ENCODE measurements at regions not wholly inside any gene's neighbourhood (a gene's known extent, or its start where the extent isn't known, plus 50 kb on each side); places are given as distances from the start of the nearest gene placed in this dataset.

DNA sequence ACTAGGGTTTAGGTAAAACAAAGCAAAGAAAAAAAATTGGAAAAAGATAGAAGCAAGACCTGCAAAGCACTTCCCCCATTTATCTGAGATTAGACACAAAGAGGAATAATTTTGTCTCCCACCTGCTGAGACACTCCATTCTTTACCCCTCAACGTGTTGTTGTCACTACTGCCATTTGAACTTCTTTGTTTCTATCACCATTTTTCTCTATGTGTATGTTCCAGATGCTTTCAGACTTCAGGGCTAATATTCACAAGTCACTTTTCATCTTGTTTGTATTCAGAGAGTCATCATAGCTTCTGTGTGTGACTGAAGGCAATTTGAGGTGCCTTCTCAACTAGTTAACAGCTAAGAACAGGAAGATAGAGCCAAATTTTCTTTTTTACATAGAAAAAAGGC, 512.5 kb downstream of the TBC1D4 start:
- H3F3A ChIP-seq (ENCODE audit: control insufficient read depth, insufficient read depth): no peaks in the 10 kb centered on the region
- H3K4me2 ChIP-seq (ENCODE audit: low read length): no peak overlapping the region
- no peaks in the 10 kb centered on the region for H3K79me2 ChIP-seq (ENCODE audit: control insufficient read depth, low read length)
- H3K4me3 ChIP-seq (ENCODE audit: low read length): no peak overlapping the region
- no peaks in the 10 kb centered on the region for H3K27me3 ChIP-seq (ENCODE audit: control insufficient read depth, low read length)
- H3K27ac ChIP-seq (ENCODE audit: low read depth, low read length): no peak overlapping the region
- no peaks in the 10 kb centered on the region for H3K9me3 ChIP-seq (ENCODE audit: control insufficient read depth, insufficient read depth, low read length)
- TF ChIP-seq EZH2phosphoT487 (IDR thresholded peaks at IDR 0.05; ENCODE audit: borderline replicate concordance, low read length): no peak
- no peaks in the 10 kb centered on the region for H3K36me3 ChIP-seq (ENCODE audit: control insufficient read depth, low read length)
- no peaks in the 10 kb centered on the region for H4K20me1 ChIP-seq (ENCODE audit: control insufficient read depth, insufficient read depth, low read depth, low read length)
- no peaks in the 10 kb centered on the region for H3K4me1 ChIP-seq (ENCODE audit: control insufficient read depth, low read length)
- H3K9me2 ChIP-seq (replicated peaks; ENCODE audit: control insufficient read depth, low read length): no peaks in the 10 kb centered on the region

DNA sequence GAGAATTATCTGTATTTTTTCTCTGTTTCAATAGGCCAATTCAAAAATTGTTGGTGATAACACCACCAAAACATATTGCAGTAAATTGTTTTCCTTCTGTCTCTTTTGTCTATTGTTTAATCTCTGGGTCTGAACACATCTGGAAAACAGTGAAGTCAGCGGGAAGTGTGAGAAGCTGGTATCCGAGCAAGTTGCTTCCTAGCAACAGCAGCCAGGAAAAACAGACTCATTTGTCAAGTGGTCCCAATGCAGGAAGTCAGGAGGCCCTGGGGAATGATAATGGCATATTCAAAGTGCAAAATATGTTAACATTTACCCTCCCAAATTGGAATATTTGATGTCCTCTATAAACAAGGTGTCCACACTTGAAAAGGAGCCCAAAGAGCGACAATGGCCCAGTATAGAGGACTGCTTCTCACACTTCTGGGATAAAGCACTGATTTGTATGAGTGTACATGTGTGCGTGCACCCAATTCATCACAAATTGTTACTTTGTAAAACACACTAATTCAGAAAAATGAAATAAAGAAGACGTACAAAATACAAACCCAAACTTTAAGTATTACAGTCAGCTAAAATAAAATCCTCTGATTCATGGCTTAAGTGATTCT, 515.0 kb downstream of the TBC1D4 start:
- TF ChIP-seq, protein P1, sequence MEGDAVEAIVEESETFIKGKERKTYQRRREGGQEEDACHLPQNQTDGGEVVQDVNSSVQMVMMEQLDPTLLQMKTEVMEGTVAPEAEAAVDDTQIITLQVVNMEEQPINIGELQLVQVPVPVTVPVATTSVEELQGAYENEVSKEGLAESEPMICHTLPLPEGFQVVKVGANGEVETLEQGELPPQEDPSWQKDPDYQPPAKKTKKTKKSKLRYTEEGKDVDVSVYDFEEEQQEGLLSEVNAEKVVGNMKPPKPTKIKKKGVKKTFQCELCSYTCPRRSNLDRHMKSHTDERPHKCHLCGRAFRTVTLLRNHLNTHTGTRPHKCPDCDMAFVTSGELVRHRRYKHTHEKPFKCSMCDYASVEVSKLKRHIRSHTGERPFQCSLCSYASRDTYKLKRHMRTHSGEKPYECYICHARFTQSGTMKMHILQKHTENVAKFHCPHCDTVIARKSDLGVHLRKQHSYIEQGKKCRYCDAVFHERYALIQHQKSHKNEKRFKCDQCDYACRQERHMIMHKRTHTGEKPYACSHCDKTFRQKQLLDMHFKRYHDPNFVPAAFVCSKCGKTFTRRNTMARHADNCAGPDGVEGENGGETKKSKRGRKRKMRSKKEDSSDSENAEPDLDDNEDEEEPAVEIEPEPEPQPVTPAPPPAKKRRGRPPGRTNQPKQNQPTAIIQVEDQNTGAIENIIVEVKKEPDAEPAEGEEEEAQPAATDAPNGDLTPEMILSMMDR (IDR thresholded peaks at IDR 0.05; ENCODE audit: low read depth, low read length, poor library complexity, severe bottlenecking): no peak
- no peak for TF ChIP-seq EZH2phosphoT487 (IDR thresholded peaks at IDR 0.05; ENCODE audit: borderline replicate concordance, low read length)
- Histone ChIP-seq H3F3A (ENCODE audit: control insufficient read depth, insufficient read depth) (no peaks in the 10 kb centered on the region), H3K9me2 (replicated peaks; ENCODE audit: control insufficient read depth, low read length) (no peaks in the 10 kb centered on the region), H3K36me3 (ENCODE audit: control insufficient read depth, low read length) (no peaks in the 10 kb centered on the region), H3K4me3 (ENCODE audit: low read length) (no peak overlapping the region), H4K20me1 (ENCODE audit: control insufficient read depth, insufficient read depth, low read depth, low read length) (no peaks in the 10 kb centered on the region), H3K4me1 (ENCODE audit: control insufficient read depth, low read length) (no peaks in the 10 kb centered on the region), H3K27ac (ENCODE audit: low read depth, low read length) (no peak overlapping the region), H3K27me3 (ENCODE audit: control insufficient read depth, low read length) (no peaks in the 10 kb centered on the region), H3K9me3 (ENCODE audit: control insufficient read depth, insufficient read depth, low read length) (no peaks in the 10 kb centered on the region), H3K79me2 (ENCODE audit: control insufficient read depth, low read length) (no peaks in the 10 kb centered on the region), H3K4me2 (ENCODE audit: low read length) (no peak overlapping the region)

DNA sequence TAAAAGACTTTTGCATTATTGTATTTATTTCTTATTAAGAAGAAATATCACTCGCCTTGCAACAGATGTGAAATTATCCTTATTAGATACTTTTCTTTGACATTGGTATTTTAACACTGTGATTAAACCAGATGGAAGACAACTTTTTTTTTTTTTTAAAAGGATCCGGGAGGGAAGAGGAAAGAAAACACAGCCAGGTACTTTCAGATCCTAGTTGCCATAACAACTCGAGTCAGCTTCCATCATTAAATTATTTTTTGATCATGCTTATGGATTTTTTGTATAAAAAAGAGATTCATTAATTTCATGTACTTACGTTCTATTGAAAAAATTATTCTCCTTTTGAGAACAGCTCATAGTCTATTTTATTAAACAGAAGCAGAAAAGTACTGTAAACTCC, 515.7 kb downstream of the TBC1D4 start:
- no peaks in the 10 kb centered on the region for H3K9me2 ChIP-seq (replicated peaks; ENCODE audit: control insufficient read depth, low read length)
- no peak overlapping the region for H3K4me3 ChIP-seq (ENCODE audit: low read length)
- no peaks in the 10 kb centered on the region for H3K27me3 ChIP-seq (ENCODE audit: control insufficient read depth, low read length)
- TF ChIP-seq, protein P1 (IDR thresholded peaks at IDR 0.05; ENCODE audit: low read depth, low read length, poor library complexity, severe bottlenecking): no peak
- TF ChIP-seq EZH2phosphoT487 (IDR thresholded peaks at IDR 0.05; ENCODE audit: borderline replicate concordance, low read length): no peak
- no peaks in the 10 kb centered on the region for H3K4me1 ChIP-seq (ENCODE audit: control insufficient read depth, low read length)
- H3F3A ChIP-seq (ENCODE audit: control insufficient read depth, insufficient read depth): no peaks in the 10 kb centered on the region
- no peak overlapping the region for H3K4me2 ChIP-seq (ENCODE audit: low read length)
- no peaks in the 10 kb centered on the region for H3K79me2 ChIP-seq (ENCODE audit: control insufficient read depth, low read length)
- H3K9me3 ChIP-seq (ENCODE audit: control insufficient read depth, insufficient read depth, low read length): no peaks in the 10 kb centered on the region
- no peaks in the 10 kb centered on the region for H4K20me1 ChIP-seq (ENCODE audit: control insufficient read depth, insufficient read depth, low read depth, low read length)
- no peak overlapping the region for H3K27ac ChIP-seq (ENCODE audit: low read depth, low read length)
- H3K36me3 ChIP-seq (ENCODE audit: control insufficient read depth, low read length): no peaks in the 10 kb centered on the region

DNA sequence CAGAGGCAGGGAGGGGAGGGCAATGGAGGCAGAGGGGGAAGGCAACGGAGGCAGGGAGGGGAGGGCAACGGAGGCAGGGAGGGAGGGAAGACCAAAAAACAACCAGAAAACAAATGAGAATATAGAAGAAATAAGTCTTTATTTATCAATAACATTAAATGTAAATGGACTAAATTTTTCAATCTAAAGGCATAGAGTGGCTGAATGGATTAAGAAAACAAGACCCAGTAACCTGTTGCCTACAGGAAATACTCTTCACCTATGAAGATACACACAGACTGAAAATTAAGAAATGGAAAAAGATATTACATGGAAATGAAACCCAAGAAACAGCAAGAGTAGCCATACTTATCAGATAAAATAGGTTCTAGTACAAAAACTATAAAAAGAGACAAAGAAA, 536.3 kb downstream of the TBC1D4 start:
- TF ChIP-seq, protein P1 (IDR thresholded peaks at IDR 0.05; ENCODE audit: low read depth, low read length, poor library complexity, severe bottlenecking): no peak
- no peak for TF ChIP-seq EZH2phosphoT487 (IDR thresholded peaks at IDR 0.05; ENCODE audit: borderline replicate concordance, low read length)
- Histone ChIP-seq H3K79me2 (ENCODE audit: control insufficient read depth, low read length) (no peaks in the 10 kb centered on the region), H3K27me3 (ENCODE audit: control insufficient read depth, low read length) (no peaks in the 10 kb centered on the region), H4K20me1 (ENCODE audit: control insufficient read depth, insufficient read depth, low read depth, low read length) (no peaks in the 10 kb centered on the region), H3K9me3 (ENCODE audit: control insufficient read depth, insufficient read depth, low read length) (no peaks in the 10 kb centered on the region), H3K4me1 (ENCODE audit: control insufficient read depth, low read length) (no peaks in the 10 kb centered on the region), H3K9me2 (replicated peaks; ENCODE audit: control insufficient read depth, low read length) (no peaks in the 10 kb centered on the region), H3F3A (ENCODE audit: control insufficient read depth, insufficient read depth) (no peaks in the 10 kb centered on the region), H3K27ac (ENCODE audit: low read depth, low read length) (no peak overlapping the region), H3K4me3 (ENCODE audit: low read length) (no peak overlapping the region), H3K4me2 (ENCODE audit: low read length) (no peak overlapping the region), H3K36me3 (ENCODE audit: control insufficient read depth, low read length) (no peaks in the 10 kb centered on the region)
